CD14-positive monocyte (primary cell): ENCODE measurements at regions not wholly inside any gene's neighbourhood (a gene's known extent, or its start where the extent isn't known, plus 50 kb on each side); places are given as distances from the start of the nearest gene placed in this dataset.

ENCODE experiments used
- DNase-seq, 3 donors: peaks; one replicate each; pipeline ENCODE4 v3.0.0-alpha.2; 2011 to 2022
- H2AFZ ChIP-seq: 2 replicates; pipeline ENCODE4 v1.6.0; 2012; ENCODE audit warnings: mild to moderate bottlenecking, low read depth, low read length, inconsistent platforms; ENCODE audit not compliant: insufficient read depth, poor library complexity, severe bottlenecking
- H3K27ac ChIP-seq, 2 donors: 1 replicate in 1 of 2; 2 replicates in 1 of 2; pipeline ENCODE4 v1.5.1; 2012 to 2013; ENCODE audit warnings: low read length in 2 of 2, control low read depth in 1 of 2, inconsistent platforms in 1 of 2, low read depth in 1 of 2, mild to moderate bottlenecking in 1 of 2
- H3K27me3 ChIP-seq, 2 donors: one replicate each; pipeline versions ENCODE4 v1.6.0 to v1.6.1; 2011 to 2013; ENCODE audit warnings: low read length in 2 of 2; ENCODE audit not compliant: control insufficient read depth in 2 of 2, insufficient read depth in 2 of 2
- H3K36me3 ChIP-seq, 2 donors: replicated peaks in 1 of 2; 1 replicate in 1 of 2; 2 replicates in 1 of 2; pipeline versions ENCODE4 v1.5.1 to v1.6.1; 2012 to 2013; ENCODE audit warnings: low read length in 2 of 2, control low read depth in 1 of 2, inconsistent platforms in 1 of 2, mild to moderate bottlenecking in 1 of 2; ENCODE audit not compliant: insufficient read depth in 2 of 2, control insufficient read depth in 1 of 2
- H3K4me1 ChIP-seq, 2 donors: 1 replicate in 1 of 2; 2 replicates in 1 of 2; pipeline versions ENCODE4 v1.5.1 to v1.6.1; 2012 to 2013; ENCODE audit warnings: low read length in 2 of 2, control low read depth in 1 of 2, inconsistent platforms in 1 of 2, mild to moderate bottlenecking in 1 of 2, moderate library complexity in 1 of 2; ENCODE audit not compliant: insufficient read depth in 2 of 2, control insufficient read depth in 1 of 2
- H3K4me2 ChIP-seq: replicated peaks from 2 replicates; pipeline ENCODE3; 2012; ENCODE audit warnings: low read length, moderate library complexity, mild to moderate bottlenecking; ENCODE audit not compliant: poor library complexity, severe bottlenecking; ENCODE audit errors: extremely low read depth
- H3K4me3 ChIP-seq, 3 experiments: fragments of 200-600 bp in 1 of 3; sonication (generic) in 1 of 3; replicated peaks in 1 of 3; 1 replicate in 2 of 3; 2 replicates in 1 of 3; pipeline ENCODE4 v1.5.1; 2011 to 2013; ENCODE audit warnings: low read length in 3 of 3, mild to moderate bottlenecking in 3 of 3, control low read depth in 2 of 3, low read depth in 2 of 3, inconsistent platforms in 1 of 3, moderate library complexity in 1 of 3
- H3K79me2 ChIP-seq: 2 replicates; pipeline ENCODE4 v1.6.0; 2012; ENCODE audit warnings: mild to moderate bottlenecking, control low read depth, inconsistent platforms, low read length, moderate library complexity; ENCODE audit not compliant: insufficient read depth
- H3K9ac ChIP-seq: 2 replicates; pipeline ENCODE4 v1.6.0; 2017; ENCODE audit warnings: low read length, mild to moderate bottlenecking; ENCODE audit not compliant: insufficient read depth, poor library complexity, severe bottlenecking
- H3K9me3 ChIP-seq, 2 donors: replicated peaks in 1 of 2; 1 replicate in 1 of 2; 2 replicates in 1 of 2; pipeline versions ENCODE4 v1.5.1 to v1.6.1; 2012 to 2013; ENCODE audit warnings: low read length in 2 of 2, control low read depth in 1 of 2; ENCODE audit not compliant: control insufficient read depth in 1 of 2, insufficient read depth in 1 of 2
- H4K20me1 ChIP-seq: 2 replicates; pipeline ENCODE4 v1.6.0; 2012; ENCODE audit warnings: mild to moderate bottlenecking, low read length, control low read depth, moderate library complexity; ENCODE audit not compliant: insufficient read depth
- H3K27ac Mint-ChIP-seq, 7 donors: one replicate each; pipeline ENCODE4 v1.8.0; 2020; ENCODE audit warnings: mild to moderate bottlenecking in 7 of 7, mixed read lengths in 7 of 7, moderate library complexity in 6 of 7, inconsistent platforms in 2 of 7
- H3K27me3 Mint-ChIP-seq, 3 donors: one replicate each; pipeline ENCODE4 v1.8.0; 2021 to 2022; ENCODE audit warnings: low read depth in 3 of 3, mild to moderate bottlenecking in 3 of 3, mixed read lengths in 3 of 3, moderate library complexity in 3 of 3, inconsistent platforms in 1 of 3
- H3K36me3 Mint-ChIP-seq, 2 donors: one replicate each; pipeline ENCODE4 v1.8.0; 2020; ENCODE audit warnings: mixed read lengths in 2 of 2, inconsistent platforms in 1 of 2, mild to moderate bottlenecking in 1 of 2
- H3K4me1 Mint-ChIP-seq: one replicate; pipeline ENCODE4 v1.8.0; 2020; ENCODE audit warnings: mild to moderate bottlenecking, mixed read lengths
- H3K4me3 Mint-ChIP-seq, 2 donors: one replicate each; pipeline ENCODE4 v1.8.0; 2020; ENCODE audit warnings: mild to moderate bottlenecking in 2 of 2, mixed read lengths in 2 of 2, moderate library complexity in 1 of 2
- H3K9me3 Mint-ChIP-seq, 7 donors: one replicate each; pipeline ENCODE4 v1.8.0; 2020 to 2022; ENCODE audit warnings: mixed read lengths in 7 of 7, mild to moderate bottlenecking in 6 of 7, moderate library complexity in 6 of 7, inconsistent platforms in 2 of 7
- CTCF ChIP-seq: fragments of 200-600 bp; IDR thresholded peaks from one replicate; pipeline ENCODE4 v1.8.0; 2022; ENCODE audit warnings: antibody characterized with exemption, mild to moderate bottlenecking
- WGBS: methylation state at CpG from one replicate; pipeline ENCODE4 v1.1.5; 2013; ENCODE audit warnings: missing lambda C conversion rate; ENCODE audit not compliant: insufficient coverage; 5-methylcytosine and 5-hydroxymethylcytosine counted together
- intact Hi-C, 2 donors: fragments of 100-400 bp; cut with micrococcal nuclease; formaldehyde crosslinking; loops; one replicate each; pipeline versions ENCODE4 v1.15.0 to v1.15.1; 2023

- no peaks in the 10 kb centered on the region for H3K36me3 Mint-ChIP-seq
- no peaks in the 10 kb centered on the region for H4K20me1 ChIP-seq
- no peaks in the 10 kb centered on the region for H3K36me3 ChIP-seq
- WGBS: no CpG with 5 or more reads among the region's 3 CpGs
- no peak overlapping the region for H3K4me2 ChIP-seq
- no peak overlapping the region for H3K4me3 Mint-ChIP-seq
- peaks cover 0 to 5% of the 10 kb centered on the region in 2 donors for H3K9me3 ChIP-seq
- H3K4me3 ChIP-seq: no peak overlapping the region
- no peaks in the 10 kb centered on the region for H3K79me2 ChIP-seq
- no peak for DNase-seq
- H3K27ac Mint-ChIP-seq: no peak overlapping the region
- peaks cover 0 to 3% (median 0%) of the 10 kb centered on the region in 3 donors for H3K27me3 Mint-ChIP-seq
- H3K27ac ChIP-seq: no peak overlapping the region
- intact Hi-C loops: no loop called here
- H3K4me1 ChIP-seq: no peaks in the 10 kb centered on the region
- no peaks in the 10 kb centered on the region for H3K4me1 Mint-ChIP-seq
- no peak for TF ChIP-seq CTCF
- peaks cover 1 to 9% (median 8%) of the 10 kb centered on the region in 7 donors for H3K9me3 Mint-ChIP-seq
- H2AFZ ChIP-seq: no peak overlapping the region
- H3K9ac ChIP-seq: no peak overlapping the region
- no peaks in the 10 kb centered on the region for H3K27me3 ChIP-seq
Observed at GRCh38 chr5:13317654-13318053, 626.8 kb downstream of the DNAH5 start.

GRCh38 chr5:13316176-13316575 lies 628.3 kb downstream of the DNAH5 start:
- Histone ChIP-seq H3K4me3 (no peak overlapping the region), H2AFZ (no peak overlapping the region), H3K27me3 (no peaks in the 10 kb centered on the region), H3K27ac (no peak overlapping the region), H3K79me2 (no peaks in the 10 kb centered on the region), H3K4me1 (no peaks in the 10 kb centered on the region), H3K4me2 (no peak overlapping the region), H3K36me3 (no peaks in the 10 kb centered on the region), H3K9me3 (peaks cover under 1 to 5% of the 10 kb centered on the region in 2 donors), H3K9ac (no peak overlapping the region), H4K20me1 (no peaks in the 10 kb centered on the region)
- no peak overlapping the region for H3K4me3 Mint-ChIP-seq
- H3K36me3 Mint-ChIP-seq: no peaks in the 10 kb centered on the region
- peaks cover 0 to 3% (median 0%) of the 10 kb centered on the region in 3 donors for H3K27me3 Mint-ChIP-seq
- H3K9me3 Mint-ChIP-seq: peaks cover 1 to 9% (median 7%) of the 10 kb centered on the region in 7 donors
- TF ChIP-seq CTCF: no peak
- DNase-seq: no peak
- no peak overlapping the region for H3K27ac Mint-ChIP-seq
- WGBS: no CpG with 5 or more reads among the region's 2 CpGs
- intact Hi-C loops: no loop called here
- no peaks in the 10 kb centered on the region for H3K4me1 Mint-ChIP-seq
